NCI-H2227 (cell line): ENCODE measurements at regions not wholly inside any gene's neighbourhood (a gene's known extent, or its start where the extent isn't known, plus 50 kb on each side); places are given as distances from the start of the nearest gene placed in this dataset.
A peak's percentile ranks its signal among the peaks of the same experiment; 100 is the strongest.
"Not testable (repeated sequence)": the region's sequence is repeated elsewhere in the genome, so short reads cannot be mapped to it uniquely, and the experiment has no call there.

Source experiments
- DNase-seq: peaks from one replicate; lab custom pipeline; 2025; ENCODE audit not compliant: unreplicated experiment; lab: John Stamatoyannopoulos, UW

- DNase-seq = no peak
Measured at GRCh38 chr1:166390366-166391033, 223.7 kb upstream of the FAM78B start.

GRCh38 chr1:166391279-166392066 lies 224.7 kb upstream of the FAM78B start:
- no peak for DNase-seq

- no peak for DNase-seq
Measured at GRCh38 chr1:166395729-166396128, 228.9 kb upstream of the FAM78B start.

GRCh38 chr1:166409253-166410082 lies 242.7 kb upstream of the FAM78B start:
- not testable (repeated sequence) for DNase-seq

GRCh38 chr1:166410083-166410385 lies 243.2 kb upstream of the FAM78B start:
- no peak for DNase-seq

GRCh38 chr1:166416831-166417230 lies 250.0 kb upstream of the FAM78B start:
- not testable (repeated sequence) for DNase-seq

GRCh38 chr1:166418344-166418933 lies 251.6 kb upstream of the FAM78B start:
- no peak for DNase-seq

- DNase-seq = not testable (repeated sequence)
Measured at GRCh38 chr1:166422586-166422985, 255.8 kb upstream of the FAM78B start.

GRCh38 chr1:166432655-166433054 lies 265.9 kb upstream of the FAM78B start:
- DNase-seq = no peak

- peak; percentile 16 for DNase-seq
Measured at GRCh38 chr1:166433404-166434304, 266.9 kb upstream of the FAM78B start.

- DNase-seq = no peak
Measured at GRCh38 chr1:166457700-166458099, 290.9 kb upstream of the FAM78B start.

GRCh38 chr1:166464333-166464732 lies 297.5 kb upstream of the FAM78B start:
- no peak for DNase-seq

GRCh38 chr1:166470014-166470413 lies 303.2 kb upstream of the FAM78B start:
- DNase-seq = no peak

- DNase-seq = no peak
Measured at GRCh38 chr1:166470441-166470840, 303.6 kb upstream of the FAM78B start.

GRCh38 chr1:166471359-166471758 lies 304.6 kb upstream of the FAM78B start:
- no peak for DNase-seq

- DNase-seq = peak; percentile 47
Measured at GRCh38 chr1:166479052-166479631, 312.3 kb upstream of the FAM78B start.

GRCh38 chr1:166484471-166484870 lies 317.7 kb upstream of the FAM78B start:
- no peak for DNase-seq

- no peak for DNase-seq
Measured at GRCh38 chr1:166484871-166485270, 318.1 kb upstream of the FAM78B start.

- no peak for DNase-seq
Measured at GRCh38 chr1:166485620-166486019, 318.8 kb upstream of the FAM78B start.

- no peak for DNase-seq
Measured at GRCh38 chr1:166488327-166488726, 321.5 kb upstream of the FAM78B start.
